HUES48 (cell line): ENCODE measurements at regions not wholly inside any gene's neighbourhood (a gene's known extent, or its start where the extent isn't known, plus 50 kb on each side); places are given as distances from the start of the nearest gene placed in this dataset.

Source experiments
- H3K27ac ChIP-seq: one replicate; pipeline ENCODE4 v1.7.0; 2013; ENCODE audit warnings: low read depth, low read length, inconsistent platforms
- H3K27me3 ChIP-seq: 2 replicates; pipeline ENCODE4 v1.6.1; 2013; ENCODE audit warnings: mild to moderate bottlenecking, low read length; ENCODE audit not compliant: control insufficient read depth, insufficient read depth
- H3K36me3 ChIP-seq: 2 replicates; pipeline ENCODE4 v1.6.1; 2013; ENCODE audit warnings: low read length; ENCODE audit not compliant: control insufficient read depth, insufficient read depth
- H3K4me1 ChIP-seq: 2 replicates; pipeline ENCODE4 v1.6.1; 2013; ENCODE audit warnings: mild to moderate bottlenecking, low read length; ENCODE audit not compliant: control insufficient read depth, insufficient read depth
- H3K4me3 ChIP-seq: 2 replicates; pipeline ENCODE4 v1.5.1; 2013; ENCODE audit warnings: mild to moderate bottlenecking, low read depth, low read length
- H3K9ac ChIP-seq: 2 replicates; pipeline ENCODE4 v1.6.1; 2013; ENCODE audit warnings: mild to moderate bottlenecking, low read depth, low read length, moderate library complexity
- H3K9me3 ChIP-seq: 2 replicates; pipeline ENCODE4 v1.6.1; 2013; ENCODE audit warnings: low read length; ENCODE audit not compliant: control insufficient read depth, insufficient read depth

- H3K27me3 ChIP-seq, result no peaks in the 10 kb centered on the region
- H3K4me3 ChIP-seq, result no peak overlapping the region
- no peak overlapping the region for H3K27ac ChIP-seq
- H3K4me1 ChIP-seq, result peaks cover 11% of the 10 kb centered on the region; the same call in 1 of the 2 replicates
- H3K9ac ChIP-seq, result no peak overlapping the region
- 0 out of 2 replicates have a peak, but pooled peaks cover 3% of the 10 kb centered on the region for H3K9me3 ChIP-seq
- H3K36me3 ChIP-seq, result no peaks in the 10 kb centered on the region
Observed at GRCh38 chr2:62347563-62348270, 151.8 kb downstream of the B3GNT2 start.

- Histone ChIP-seq H3K9ac (no peak overlapping the region), H3K36me3 (no peaks in the 10 kb centered on the region), H3K27me3 (no peaks in the 10 kb centered on the region), H3K27ac (no peak overlapping the region), H3K4me3 (no peak overlapping the region), H3K9me3 (no peaks in the 10 kb centered on the region), H3K4me1 (peaks cover 14% of the 10 kb centered on the region; the same call in 1 of the 2 replicates)
Observed at GRCh38 chr2:62344472-62344871, 148.6 kb downstream of the B3GNT2 start.

DNA sequence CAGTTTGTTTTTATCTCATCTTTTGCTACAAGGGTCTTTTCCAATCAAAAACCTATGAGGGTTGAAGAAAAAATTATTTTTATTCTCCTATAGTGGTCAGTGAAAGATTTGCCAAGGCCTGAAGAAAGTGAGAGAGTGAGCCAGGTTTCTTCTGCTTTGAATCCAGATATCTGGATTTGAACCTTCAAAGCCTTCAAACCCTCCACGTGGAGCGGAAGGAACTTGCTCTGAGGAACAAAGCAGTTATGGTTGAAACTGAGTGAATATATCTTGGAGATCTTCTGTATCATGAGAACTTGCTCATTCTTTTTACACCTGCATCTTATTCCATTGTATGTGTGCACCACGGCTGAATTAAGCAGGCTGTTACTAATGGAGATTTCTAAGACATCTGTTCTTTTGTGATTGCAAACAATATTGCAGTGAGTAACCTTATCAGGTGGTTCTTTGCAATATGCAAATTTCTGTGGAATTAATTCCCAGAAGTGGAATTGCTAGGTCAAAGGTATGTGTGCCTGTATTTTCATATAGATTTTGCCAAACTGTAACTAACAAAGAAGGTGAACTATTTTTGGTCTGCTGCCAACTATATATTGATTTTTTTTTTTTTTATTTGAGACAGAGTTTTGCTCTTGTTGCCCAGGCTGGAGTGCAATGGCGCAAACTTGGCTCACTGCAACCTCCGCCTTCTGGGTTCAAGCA lies 147.9 kb downstream of the B3GNT2 start:
- Histone ChIP-seq H3K27me3 (no peaks in the 10 kb centered on the region), H3K27ac (no peak overlapping the region), H3K9ac (no peak overlapping the region), H3K9me3 (no peaks in the 10 kb centered on the region), H3K4me1 (peaks cover 10% of the 10 kb centered on the region; the same call in 1 of the 2 replicates), H3K4me3 (no peak overlapping the region), H3K36me3 (no peaks in the 10 kb centered on the region)

DNA sequence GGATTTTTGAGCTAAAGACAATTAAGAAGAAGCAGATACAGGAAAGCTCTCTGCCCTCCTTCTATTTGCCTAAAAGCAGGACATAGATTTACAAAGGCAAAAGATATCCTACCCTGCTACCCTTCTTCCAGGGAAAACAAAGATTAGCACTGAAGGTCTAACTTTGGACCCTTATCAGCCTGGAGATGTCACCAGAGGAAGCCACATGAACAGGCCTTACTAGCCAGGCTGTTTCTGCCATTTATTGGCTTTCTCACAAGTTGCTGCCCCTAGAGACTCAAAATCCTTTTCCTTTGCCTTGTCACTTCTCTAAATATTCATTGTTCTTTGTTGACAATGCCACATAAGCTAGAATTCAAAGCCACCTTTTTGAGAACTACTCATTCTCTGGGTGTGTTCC lies 147.3 kb downstream of the B3GNT2 start:
- Histone ChIP-seq H3K27ac (no peak overlapping the region), H3K4me1 (peaks cover 10% of the 10 kb centered on the region; the same call in 1 of the 2 replicates)

DNA sequence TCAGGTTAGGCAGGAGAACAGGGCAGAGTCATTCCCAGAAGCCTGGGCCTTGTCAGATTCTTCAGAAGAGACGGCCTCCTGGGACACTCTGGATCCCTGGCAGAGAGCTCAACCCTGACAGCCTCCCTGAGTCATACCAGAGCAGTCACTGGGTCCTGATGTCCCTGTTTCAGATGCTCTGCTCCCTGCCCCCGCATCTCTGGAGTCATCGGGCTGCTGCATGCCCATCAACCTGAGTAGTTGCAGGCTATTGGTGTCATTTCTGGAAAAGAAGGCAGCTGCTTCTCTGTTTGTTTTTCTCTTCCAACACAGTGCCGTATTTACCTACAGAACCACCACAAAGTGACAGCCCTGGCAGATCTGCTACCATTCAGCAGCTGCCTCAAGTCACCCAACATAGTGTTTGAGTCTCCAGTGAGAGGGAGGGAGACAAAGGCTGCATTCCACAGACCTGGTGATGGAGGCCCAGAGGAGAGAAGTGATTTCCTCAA lies 145.1 kb downstream of the B3GNT2 start:
- no peaks in the 10 kb centered on the region for H3K36me3 ChIP-seq
- H3K27ac ChIP-seq, result no peak overlapping the region
- H3K4me1 ChIP-seq, result peaks cover 10% of the 10 kb centered on the region; the same call in 1 of the 2 replicates

More for the DNA sequence above, 147.3 kb downstream of the B3GNT2 start:
- H3K36me3 ChIP-seq, result no peaks in the 10 kb centered on the region
- H3K4me3 ChIP-seq, result no peak overlapping the region
- H3K27me3 ChIP-seq, result no peaks in the 10 kb centered on the region
- H3K9me3 ChIP-seq, result no peaks in the 10 kb centered on the region
- no peak overlapping the region for H3K9ac ChIP-seq

DNA sequence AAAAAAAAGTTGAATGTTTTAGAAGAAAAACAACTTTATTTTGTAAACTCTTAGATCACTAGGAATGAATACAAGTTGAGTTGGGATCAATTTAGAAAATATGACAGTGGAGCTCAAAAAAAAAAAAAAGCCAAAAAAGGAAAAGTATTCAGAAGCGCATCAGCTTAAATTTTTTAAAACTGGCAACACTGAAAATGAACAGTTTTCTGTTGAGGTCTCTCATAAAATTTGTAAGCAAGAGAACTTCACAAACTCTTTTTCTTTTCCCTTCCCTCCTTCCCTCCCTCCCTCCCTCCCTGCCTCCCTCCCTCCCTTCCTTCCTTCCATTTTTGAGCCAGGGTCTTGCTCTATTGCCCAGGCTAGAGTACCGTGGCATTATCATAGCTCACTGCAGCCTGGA lies 143.9 kb downstream of the B3GNT2 start:
- Histone ChIP-seq H3K4me3 (no peak overlapping the region), H3K27me3 (no peaks in the 10 kb centered on the region), H3K4me1 (peaks cover 12% of the 10 kb centered on the region; the same call in 1 of the 2 replicates), H3K9ac (no peak overlapping the region), H3K9me3 (no peaks in the 10 kb centered on the region), H3K27ac (no peak overlapping the region), H3K36me3 (no peaks in the 10 kb centered on the region)

More for the DNA sequence above, 145.1 kb downstream of the B3GNT2 start:
- no peaks in the 10 kb centered on the region for H3K27me3 ChIP-seq
- H3K4me3 ChIP-seq, result no peak overlapping the region
- no peaks in the 10 kb centered on the region for H3K9me3 ChIP-seq
- H3K9ac ChIP-seq, result no peak overlapping the region

DNA sequence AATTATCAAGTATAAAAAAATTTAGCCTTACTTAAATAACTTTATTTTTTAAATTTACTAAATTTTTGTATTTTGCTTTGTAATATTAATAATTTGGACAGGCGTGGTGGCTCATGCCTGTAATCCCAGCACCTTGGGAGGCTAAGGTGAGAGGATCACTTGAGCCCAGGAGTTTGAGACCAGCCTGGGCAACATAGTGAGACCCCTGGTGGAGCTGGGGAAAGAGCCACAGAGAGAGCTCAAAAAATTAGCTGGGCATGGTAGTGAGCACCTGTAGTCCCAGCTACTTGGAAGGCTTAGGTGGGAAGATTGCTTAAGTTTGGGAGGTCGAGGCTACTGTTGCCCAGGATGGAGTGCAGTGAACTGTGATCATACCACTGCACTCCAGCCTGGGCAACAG lies 143.5 kb downstream of the B3GNT2 start:
- Histone ChIP-seq H3K36me3 (no peaks in the 10 kb centered on the region), H3K27ac (no peak overlapping the region), H3K9me3 (no peaks in the 10 kb centered on the region), H3K4me1 (peaks cover 16% of the 10 kb centered on the region; the same call in 1 of the 2 replicates), H3K4me3 (no peak overlapping the region), H3K9ac (no peak overlapping the region), H3K27me3 (no peaks in the 10 kb centered on the region)

GRCh38 chr2:62338111-62338510 lies 142.2 kb downstream of the B3GNT2 start:
- Histone ChIP-seq H3K4me1 (peaks cover 16% of the 10 kb centered on the region; the same call in 1 of the 2 replicates), H3K4me3 (no peak overlapping the region), H3K27me3 (no peaks in the 10 kb centered on the region), H3K9me3 (no peaks in the 10 kb centered on the region), H3K27ac (no peak overlapping the region), H3K9ac (no peak overlapping the region), H3K36me3 (no peaks in the 10 kb centered on the region)

DNA sequence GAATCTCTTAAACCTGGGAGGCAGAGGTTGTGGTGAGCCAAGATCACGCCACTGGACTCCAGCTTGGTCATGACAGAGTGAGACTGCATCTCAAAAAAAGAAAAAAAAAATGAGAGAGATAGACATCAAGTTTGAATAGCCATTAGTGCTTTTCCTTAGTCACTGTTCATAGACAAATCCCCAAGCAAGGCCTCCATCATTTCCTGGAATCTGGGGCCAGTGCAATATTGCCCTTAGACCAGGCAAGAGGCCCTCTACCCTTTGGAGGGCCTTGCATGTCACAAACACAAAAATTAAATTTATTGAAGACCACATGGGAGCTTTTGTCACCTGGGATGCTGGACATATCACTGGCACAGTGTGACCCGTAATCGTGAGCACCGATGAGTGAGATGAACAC lies 141.5 kb downstream of the B3GNT2 start:
- no peaks in the 10 kb centered on the region for H3K27me3 ChIP-seq
- no peak overlapping the region for H3K27ac ChIP-seq

GRCh38 chr2:62335612-62336011 lies 139.7 kb downstream of the B3GNT2 start:
- Histone ChIP-seq H3K27ac (no peak overlapping the region), H3K4me1 (peaks cover 6% of the 10 kb centered on the region; the same call in 1 of the 2 replicates), H3K9me3 (no peaks in the 10 kb centered on the region), H3K27me3 (no peaks in the 10 kb centered on the region), H3K4me3 (no peak overlapping the region), H3K9ac (no peak overlapping the region), H3K36me3 (no peaks in the 10 kb centered on the region)

More for the DNA sequence above, 141.5 kb downstream of the B3GNT2 start:
- Histone ChIP-seq H3K9me3 (no peaks in the 10 kb centered on the region), H3K36me3 (no peaks in the 10 kb centered on the region), H3K9ac (no peak overlapping the region), H3K4me3 (no peak overlapping the region), H3K4me1 (peaks cover 16% of the 10 kb centered on the region; the same call in 1 of the 2 replicates)
